Activated CD4-positive, CD25-positive, alpha-beta regulatory T cell (primary cell): ENCODE measurements at regions not wholly inside any gene's neighbourhood (a gene's known extent, or its start where the extent isn't known, plus 50 kb on each side); places are given as distances from the start of the nearest gene placed in this dataset.

Source experiments
- DNase-seq, 4 experiments: peaks; one replicate each; lab custom pipeline; 2025; lab: John Stamatoyannopoulos, UW

GRCh38 chr22:47772864-47773263, 1010.4 kb downstream of the TBC1D22A start:
- no peak for DNase-seq

- no peak for DNase-seq
Observed at GRCh38 chr22:47769652-47770051, 1007.2 kb downstream of the TBC1D22A start.

- no peak for DNase-seq
Observed at GRCh38 chr22:47768027-47768426, 1005.6 kb downstream of the TBC1D22A start.

GRCh38 chr22:47767403-47767802, 1005.0 kb downstream of the TBC1D22A start:
- no peak for DNase-seq

- DNase-seq: no peak
Observed at GRCh38 chr22:47765757-47766156, 1003.3 kb downstream of the TBC1D22A start.

- DNase-seq: no peak
Observed at GRCh38 chr22:47762141-47762540, 999.7 kb downstream of the TBC1D22A start.

GRCh38 chr22:47759909-47760308, 997.5 kb downstream of the TBC1D22A start:
- DNase-seq: no peak

- DNase-seq: no peak
Observed at GRCh38 chr22:47757741-47758140, 995.3 kb downstream of the TBC1D22A start.

- DNase-seq: no peak
Observed at GRCh38 chr22:47750086-47750485, 987.6 kb downstream of the TBC1D22A start.

- DNase-seq: no peak
Observed at GRCh38 chr22:47748957-47749356, 986.5 kb downstream of the TBC1D22A start.

- no peak for DNase-seq
Observed at GRCh38 chr22:47748271-47748670, 985.8 kb downstream of the TBC1D22A start.

GRCh38 chr22:47740109-47740805, 977.8 kb downstream of the TBC1D22A start:
- no peak for DNase-seq

- no peak for DNase-seq
Observed at GRCh38 chr22:47739291-47740015, 977.0 kb downstream of the TBC1D22A start.

- no peak for DNase-seq
Observed at GRCh38 chr22:47738472-47739013, 976.1 kb downstream of the TBC1D22A start.

GRCh38 chr22:47736186-47737034, 974.0 kb downstream of the TBC1D22A start:
- DNase-seq: no peak

GRCh38 chr22:47734511-47734910, 972.1 kb downstream of the TBC1D22A start:
- DNase-seq: no peak

- no peak for DNase-seq
Observed at GRCh38 chr22:47727641-47728040, 965.2 kb downstream of the TBC1D22A start.

GRCh38 chr22:47724751-47725150, 962.3 kb downstream of the TBC1D22A start:
- no peak for DNase-seq

- DNase-seq: no peak
Observed at GRCh38 chr22:47724030-47724429, 961.6 kb downstream of the TBC1D22A start.

- DNase-seq: no peak
Observed at GRCh38 chr22:47718337-47718736, 955.9 kb downstream of the TBC1D22A start.

- no peak for DNase-seq
Observed at GRCh38 chr22:47716890-47717615, 954.6 kb downstream of the TBC1D22A start.
